ENCODE measurements at regions not wholly inside any gene's neighbourhood (a gene's known extent, or its start where the extent isn't known, plus 50 kb on each side); places are given as distances from the start of the nearest gene placed in this dataset.

DNA sequence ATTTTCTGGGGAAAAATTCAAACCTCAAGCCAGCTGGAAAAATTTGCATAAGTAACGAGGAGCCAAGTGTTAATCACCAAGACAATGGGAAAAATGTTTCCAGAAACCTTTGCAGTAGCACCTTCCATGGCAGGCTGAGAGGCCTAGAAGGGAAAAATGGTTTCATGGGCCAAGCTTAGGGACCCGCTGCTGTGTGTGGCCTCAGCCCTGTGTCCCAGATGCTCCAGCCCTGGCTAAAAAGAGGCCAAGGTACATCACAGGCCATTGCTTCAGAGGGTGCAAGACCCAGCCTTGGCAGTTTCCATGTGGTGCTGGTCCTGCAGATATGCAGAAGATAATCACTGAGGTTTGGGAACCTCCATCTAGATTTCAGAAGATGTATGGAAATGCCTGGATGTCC, 98.3 kb upstream of the NWD2 start:
- Histone ChIP-seq H3K4me1 (ENCODE audit: control insufficient read depth, insufficient read depth, low read length) (no peaks in the 10 kb centered on the region), H3K4me3 (ENCODE audit: low read depth, low read length) (no peak overlapping the region), H3K9me3 (ENCODE audit: control insufficient read depth, insufficient read depth, low read depth, low read length) (no peaks in the 10 kb centered on the region), H3K27ac (ENCODE audit: extremely low read depth, low read depth, low read length) (no peak overlapping the region), H3K36me3 (ENCODE audit: control insufficient read depth in 2 of 2, insufficient read depth in 1 of 2, low read length in 2 of 2) (no peaks in the 10 kb centered on the region)
- TF ChIP-seq ZNF660 (tag by site-specific recombination; IDR thresholded peaks at IDR 0.05) (no peak), ZNF501 (tag by site-specific recombination; IDR thresholded peaks at IDR 0.05) (no peak), SP7 (tag by site-specific recombination; IDR thresholded peaks at IDR 0.05) (no peak), KLF9 (tag by site-specific recombination; IDR thresholded peaks at IDR 0.05; ENCODE audit: low read depth) (no peak), ZXDB (tag by site-specific recombination; IDR thresholded peaks at IDR 0.05) (no peak)
- ChIA-PET CTCF (no interaction called here), POLR2A (no interaction called here)

DNA sequence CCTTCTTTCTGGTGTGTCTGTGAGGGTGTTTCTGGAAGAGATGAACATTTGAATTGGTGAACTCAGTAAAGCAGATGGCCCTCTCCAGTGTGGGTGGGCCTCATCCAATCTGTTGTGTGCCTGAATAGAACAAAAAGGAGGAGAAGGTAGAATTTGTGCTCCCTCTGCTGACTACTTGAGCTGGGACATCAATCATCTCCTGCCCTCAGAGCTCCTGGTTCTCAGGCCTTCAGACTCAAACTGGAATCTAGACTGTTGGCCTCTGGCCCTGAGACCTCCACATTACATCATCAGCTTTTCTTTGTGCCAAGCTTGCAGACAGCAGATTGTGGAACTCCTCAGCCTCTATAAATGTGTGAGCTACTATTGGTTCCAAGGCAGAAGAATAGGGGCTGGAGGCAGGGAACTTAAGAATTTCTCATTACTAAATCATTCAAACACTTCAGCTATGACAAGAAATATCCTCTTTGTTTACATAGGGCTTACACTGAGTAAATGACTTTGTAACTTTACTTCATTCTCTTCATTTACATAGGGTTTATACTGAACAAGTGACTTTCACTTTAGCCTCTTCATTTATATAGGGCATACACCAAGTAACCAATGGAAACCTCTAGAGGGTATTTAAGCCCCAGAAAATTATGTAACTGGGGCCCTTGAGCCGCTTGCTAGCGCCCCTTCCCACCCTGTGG, 86.9 kb upstream of the NWD2 start:
- ChIA-PET CTCF (interaction anchor here (0.7 kb wide), 1 partner anchor 678 kb away, joined by 4 read pairs; no protein-coding TSS in a partner anchor), POLR2A (no interaction called here)
- Histone ChIP-seq H3K9me3 (ENCODE audit: control insufficient read depth, insufficient read depth, low read depth, low read length) (no peaks in the 10 kb centered on the region), H3K36me3 (ENCODE audit: control insufficient read depth in 2 of 2, insufficient read depth in 1 of 2, low read length in 2 of 2) (no peaks in the 10 kb centered on the region), H3K27ac (ENCODE audit: extremely low read depth, low read depth, low read length) (no peak overlapping the region), H3K4me3 (ENCODE audit: low read depth, low read length) (no peak overlapping the region), H3K4me1 (ENCODE audit: control insufficient read depth, insufficient read depth, low read length) (no peaks in the 10 kb centered on the region)
- TF ChIP-seq, protein P1, sequence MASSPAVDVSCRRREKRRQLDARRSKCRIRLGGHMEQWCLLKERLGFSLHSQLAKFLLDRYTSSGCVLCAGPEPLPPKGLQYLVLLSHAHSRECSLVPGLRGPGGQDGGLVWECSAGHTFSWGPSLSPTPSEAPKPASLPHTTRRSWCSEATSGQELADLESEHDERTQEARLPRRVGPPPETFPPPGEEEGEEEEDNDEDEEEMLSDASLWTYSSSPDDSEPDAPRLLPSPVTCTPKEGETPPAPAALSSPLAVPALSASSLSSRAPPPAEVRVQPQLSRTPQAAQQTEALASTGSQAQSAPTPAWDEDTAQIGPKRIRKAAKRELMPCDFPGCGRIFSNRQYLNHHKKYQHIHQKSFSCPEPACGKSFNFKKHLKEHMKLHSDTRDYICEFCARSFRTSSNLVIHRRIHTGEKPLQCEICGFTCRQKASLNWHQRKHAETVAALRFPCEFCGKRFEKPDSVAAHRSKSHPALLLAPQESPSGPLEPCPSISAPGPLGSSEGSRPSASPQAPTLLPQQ (tag by site-specific recombination; IDR thresholded peaks at IDR 0.05) = no peak
- no peak for TF ChIP-seq ZNF37A (tag by site-specific recombination; IDR thresholded peaks at IDR 0.05)
- TF ChIP-seq ZNF529 (tag by site-specific recombination; IDR thresholded peaks at IDR 0.05; ENCODE audit: insufficient replicate concordance) = no peak
- TF ChIP-seq, protein P2, sequence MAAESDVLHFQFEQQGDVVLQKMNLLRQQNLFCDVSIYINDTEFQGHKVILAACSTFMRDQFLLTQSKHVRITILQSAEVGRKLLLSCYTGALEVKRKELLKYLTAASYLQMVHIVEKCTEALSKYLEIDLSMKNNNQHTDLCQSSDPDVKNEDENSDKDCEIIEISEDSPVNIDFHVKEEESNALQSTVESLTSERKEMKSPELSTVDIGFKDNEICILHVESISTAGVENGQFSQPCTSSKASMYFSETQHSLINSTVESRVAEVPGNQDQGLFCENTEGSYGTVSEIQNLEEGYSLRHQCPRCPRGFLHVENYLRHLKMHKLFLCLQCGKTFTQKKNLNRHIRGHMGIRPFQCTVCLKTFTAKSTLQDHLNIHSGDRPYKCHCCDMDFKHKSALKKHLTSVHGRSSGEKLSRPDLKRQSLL (tag by site-specific recombination; IDR thresholded peaks at IDR 0.05) = no peak
- no peak for TF ChIP-seq MZF1 (tag by site-specific recombination; IDR thresholded peaks at IDR 0.05; ENCODE audit: borderline replicate concordance)
- TF ChIP-seq ZNF121 (tag by site-specific recombination; IDR thresholded peaks at IDR 0.05) = no peak
- TF ChIP-seq KLF7 (tag by site-specific recombination; IDR thresholded peaks at IDR 0.05; ENCODE audit: borderline replicate concordance) = no peak
- TF ChIP-seq, protein P3, sequence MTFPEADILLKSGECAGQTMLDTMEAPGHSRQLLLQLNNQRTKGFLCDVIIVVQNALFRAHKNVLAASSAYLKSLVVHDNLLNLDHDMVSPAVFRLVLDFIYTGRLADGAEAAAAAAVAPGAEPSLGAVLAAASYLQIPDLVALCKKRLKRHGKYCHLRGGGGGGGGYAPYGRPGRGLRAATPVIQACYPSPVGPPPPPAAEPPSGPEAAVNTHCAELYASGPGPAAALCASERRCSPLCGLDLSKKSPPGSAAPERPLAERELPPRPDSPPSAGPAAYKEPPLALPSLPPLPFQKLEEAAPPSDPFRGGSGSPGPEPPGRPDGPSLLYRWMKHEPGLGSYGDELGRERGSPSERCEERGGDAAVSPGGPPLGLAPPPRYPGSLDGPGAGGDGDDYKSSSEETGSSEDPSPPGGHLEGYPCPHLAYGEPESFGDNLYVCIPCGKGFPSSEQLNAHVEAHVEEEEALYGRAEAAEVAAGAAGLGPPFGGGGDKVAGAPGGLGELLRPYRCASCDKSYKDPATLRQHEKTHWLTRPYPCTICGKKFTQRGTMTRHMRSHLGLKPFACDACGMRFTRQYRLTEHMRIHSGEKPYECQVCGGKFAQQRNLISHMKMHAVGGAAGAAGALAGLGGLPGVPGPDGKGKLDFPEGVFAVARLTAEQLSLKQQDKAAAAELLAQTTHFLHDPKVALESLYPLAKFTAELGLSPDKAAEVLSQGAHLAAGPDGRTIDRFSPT (tag by site-specific recombination; IDR thresholded peaks at IDR 0.05) = no peak
- TF ChIP-seq YY2 (tag by site-specific recombination; IDR thresholded peaks at IDR 0.05) = no peak
- no peak for TF ChIP-seq ZNF16 (tag by site-specific recombination; IDR thresholded peaks at IDR 0.05; ENCODE audit: low read depth)
- TF ChIP-seq ZNF548 (tag by site-specific recombination; IDR thresholded peaks at IDR 0.05) = no peak
- TF ChIP-seq, protein P4, sequence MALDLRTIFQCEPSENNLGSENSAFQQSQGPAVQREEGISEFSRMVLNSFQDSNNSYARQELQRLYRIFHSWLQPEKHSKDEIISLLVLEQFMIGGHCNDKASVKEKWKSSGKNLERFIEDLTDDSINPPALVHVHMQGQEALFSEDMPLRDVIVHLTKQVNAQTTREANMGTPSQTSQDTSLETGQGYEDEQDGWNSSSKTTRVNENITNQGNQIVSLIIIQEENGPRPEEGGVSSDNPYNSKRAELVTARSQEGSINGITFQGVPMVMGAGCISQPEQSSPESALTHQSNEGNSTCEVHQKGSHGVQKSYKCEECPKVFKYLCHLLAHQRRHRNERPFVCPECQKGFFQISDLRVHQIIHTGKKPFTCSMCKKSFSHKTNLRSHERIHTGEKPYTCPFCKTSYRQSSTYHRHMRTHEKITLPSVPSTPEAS (tag by site-specific recombination; IDR thresholded peaks at IDR 0.05) = no peak
- TF ChIP-seq, protein P5, sequence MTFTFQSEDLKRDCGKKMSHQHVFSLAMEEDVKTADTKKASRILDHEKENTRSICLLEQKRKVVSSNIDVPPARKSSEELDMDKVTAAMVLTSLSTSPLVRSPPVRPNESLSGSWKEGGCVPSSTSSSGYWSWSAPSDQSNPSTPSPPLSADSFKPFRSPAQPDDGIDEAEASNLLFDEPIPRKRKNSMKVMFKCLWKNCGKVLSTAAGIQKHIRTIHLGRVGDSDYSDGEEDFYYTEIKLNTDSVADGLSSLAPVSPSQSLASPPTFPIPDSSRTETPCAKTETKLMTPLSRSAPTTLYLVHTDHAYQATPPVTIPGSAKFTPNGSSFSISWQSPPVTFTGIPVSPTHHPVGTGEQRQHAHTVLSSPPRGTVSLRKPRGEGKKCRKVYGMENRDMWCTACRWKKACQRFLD (tag by site-specific recombination; IDR thresholded peaks at IDR 0.05) = no peak
- TF ChIP-seq MYNN (tag by site-specific recombination; IDR thresholded peaks at IDR 0.05; ENCODE audit: borderline replicate concordance) = no peak
- no peak for TF ChIP-seq SCRT1 (tag by site-specific recombination; IDR thresholded peaks at IDR 0.05; ENCODE audit: borderline replicate concordance)
- TF ChIP-seq, protein P6, sequence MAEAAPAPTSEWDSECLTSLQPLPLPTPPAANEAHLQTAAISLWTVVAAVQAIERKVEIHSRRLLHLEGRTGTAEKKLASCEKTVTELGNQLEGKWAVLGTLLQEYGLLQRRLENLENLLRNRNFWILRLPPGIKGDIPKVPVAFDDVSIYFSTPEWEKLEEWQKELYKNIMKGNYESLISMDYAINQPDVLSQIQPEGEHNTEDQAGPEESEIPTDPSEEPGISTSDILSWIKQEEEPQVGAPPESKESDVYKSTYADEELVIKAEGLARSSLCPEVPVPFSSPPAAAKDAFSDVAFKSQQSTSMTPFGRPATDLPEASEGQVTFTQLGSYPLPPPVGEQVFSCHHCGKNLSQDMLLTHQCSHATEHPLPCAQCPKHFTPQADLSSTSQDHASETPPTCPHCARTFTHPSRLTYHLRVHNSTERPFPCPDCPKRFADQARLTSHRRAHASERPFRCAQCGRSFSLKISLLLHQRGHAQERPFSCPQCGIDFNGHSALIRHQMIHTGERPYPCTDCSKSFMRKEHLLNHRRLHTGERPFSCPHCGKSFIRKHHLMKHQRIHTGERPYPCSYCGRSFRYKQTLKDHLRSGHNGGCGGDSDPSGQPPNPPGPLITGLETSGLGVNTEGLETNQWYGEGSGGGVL (tag by site-specific recombination; IDR thresholded peaks at IDR 0.05) = no peak
- TF ChIP-seq ZNF24 (tag by site-specific recombination; IDR thresholded peaks at IDR 0.05) = no peak
- TF ChIP-seq ZNF394 (tag by site-specific recombination; IDR thresholded peaks at IDR 0.05; ENCODE audit: borderline replicate concordance) = no peak
- no peak for TF ChIP-seq ZNF157 (tag by site-specific recombination; IDR thresholded peaks at IDR 0.05)

Data from HEK293 (cell line).